ENCODE measurements at regions not wholly inside any gene's neighbourhood (a gene's known extent, or its start where the extent isn't known, plus 50 kb on each side); places are given as distances from the start of the nearest gene placed in this dataset.

- no peak for DNase-seq (ENCODE audit: low read depth, low spot score)
- H3K27ac ChIP-seq: no peak overlapping the region
Observed at GRCh38 chr15:27702581-27702980, 396.5 kb downstream of the OCA2 start.

DNA sequence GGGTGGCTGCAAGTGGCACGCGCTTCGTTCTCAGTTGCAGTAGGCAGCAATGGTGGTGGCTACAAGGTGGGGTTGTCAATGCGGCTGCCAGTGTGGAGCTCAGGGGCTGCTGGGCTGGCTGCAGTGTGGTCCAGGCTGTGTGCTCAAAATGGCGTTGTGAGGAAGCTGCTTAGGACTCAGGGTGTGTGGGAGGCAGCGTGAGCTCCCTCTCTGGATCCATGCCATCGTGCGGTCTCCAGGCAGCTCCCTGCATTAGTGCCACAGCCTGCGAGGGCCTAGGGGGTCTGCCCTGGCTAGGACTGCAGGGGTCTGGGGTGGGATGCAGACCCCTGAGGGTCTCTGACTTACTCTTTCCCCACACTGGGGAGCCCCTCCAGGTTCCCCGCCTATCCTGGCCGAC lies 397.2 kb downstream of the OCA2 start:
- DNase-seq (ENCODE audit: low read depth, low spot score): no peak
- H3K27ac ChIP-seq: no peak overlapping the region

GRCh38 chr15:27701014-27701413 lies 398.1 kb downstream of the OCA2 start:
- no peak overlapping the region for H3K27ac ChIP-seq
- DNase-seq (ENCODE audit: low read depth, low spot score): no peak

DNA sequence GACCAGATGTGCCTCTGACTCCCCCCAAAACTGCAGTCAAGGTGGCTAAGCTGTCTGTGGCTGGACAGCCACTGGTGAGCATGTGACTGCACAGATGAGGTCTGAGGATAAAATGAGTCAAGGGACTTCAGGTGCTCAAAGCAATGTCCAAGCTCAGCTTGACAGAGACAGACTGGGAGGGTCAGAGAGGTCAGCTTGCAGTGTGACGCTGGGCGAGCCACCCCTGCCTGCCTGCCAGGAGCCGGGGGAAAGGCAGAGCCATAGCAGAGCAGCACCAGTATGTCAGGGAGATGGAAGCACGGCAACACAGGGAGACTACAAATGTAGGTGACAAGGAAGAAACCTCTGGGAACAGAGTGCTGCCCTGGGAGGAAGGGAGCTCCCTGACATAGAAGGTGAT lies 399.4 kb downstream of the OCA2 start:
- DNase-seq (ENCODE audit: low read depth, low spot score): no peak
- no peak overlapping the region for H3K27ac ChIP-seq

DNA sequence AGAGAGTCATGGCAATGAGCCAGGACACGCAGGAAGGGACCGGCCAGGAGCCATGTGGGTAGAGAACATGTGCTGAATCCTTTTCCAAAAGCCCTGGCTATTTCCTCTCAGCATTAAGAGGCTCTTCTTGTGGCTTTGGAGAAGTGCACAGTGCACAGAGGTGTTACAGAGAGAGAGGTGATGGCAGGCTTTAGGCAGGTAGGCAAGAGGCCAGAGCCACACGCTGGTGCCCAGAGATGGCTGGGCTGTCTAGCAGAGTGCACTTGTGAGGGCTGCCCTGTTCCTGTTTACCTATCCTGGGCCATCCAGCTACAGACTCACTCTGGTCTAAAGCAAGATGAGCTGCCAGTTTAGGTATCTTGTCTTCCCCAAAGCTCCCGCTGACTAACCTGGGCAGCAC lies 402.6 kb downstream of the OCA2 start:
- H3K27ac ChIP-seq: no peak overlapping the region
- no peak for DNase-seq (ENCODE audit: low read depth, low spot score)

DNA sequence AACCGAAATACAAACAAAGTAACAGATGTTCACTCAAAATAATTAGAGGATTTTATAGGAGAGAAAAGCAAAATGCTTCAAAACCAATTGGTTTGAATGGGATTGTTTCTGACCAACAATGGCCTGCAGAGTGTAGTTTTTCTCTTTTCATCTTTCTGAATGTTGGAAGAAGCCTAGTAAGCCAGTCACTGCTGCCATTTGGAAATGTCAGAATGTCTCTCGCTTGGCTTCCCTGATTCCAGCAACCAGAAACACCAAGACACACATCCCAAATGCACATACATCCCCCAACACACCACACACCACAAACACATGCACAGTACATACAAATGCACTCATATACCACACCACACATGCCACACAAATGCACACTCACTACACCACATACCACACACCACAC lies 403.4 kb downstream of the OCA2 start:
- no peak overlapping the region for H3K27ac ChIP-seq
- DNase-seq (ENCODE audit: low read depth, low spot score): no peak

GRCh38 chr15:27694506-27695087 lies 404.5 kb downstream of the OCA2 start:
- no peak for DNase-seq (ENCODE audit: low read depth, low spot score)
- H3K27ac ChIP-seq: no peak overlapping the region

GRCh38 chr15:27693280-27693679 lies 405.8 kb downstream of the OCA2 start:
- no peak overlapping the region for H3K27ac ChIP-seq
- DNase-seq (ENCODE audit: low read depth, low spot score): no peak

- H3K27ac ChIP-seq: no peak overlapping the region
- DNase-seq (ENCODE audit: low read depth, low spot score): no peak
Observed at GRCh38 chr15:27692438-27692837, 406.7 kb downstream of the OCA2 start.

- DNase-seq (ENCODE audit: low read depth, low spot score): no peak
- H3K27ac ChIP-seq: no peak overlapping the region
Observed at GRCh38 chr15:27690290-27690689, 408.8 kb downstream of the OCA2 start.

- no peak overlapping the region for H3K27ac ChIP-seq
- DNase-seq (ENCODE audit: low read depth, low spot score): no peak
Observed at GRCh38 chr15:27686971-27687370, 412.1 kb downstream of the OCA2 start.

GRCh38 chr15:27686369-27686768 lies 412.7 kb downstream of the OCA2 start:
- peak; percentile 5 for DNase-seq (ENCODE audit: low read depth, low spot score)
- no peak overlapping the region for H3K27ac ChIP-seq

GRCh38 chr15:27685644-27686043 lies 413.5 kb downstream of the OCA2 start:
- no peak overlapping the region for H3K27ac ChIP-seq
- DNase-seq (ENCODE audit: low read depth, low spot score): no peak

GRCh38 chr15:27683121-27683520 lies 416.0 kb downstream of the OCA2 start:
- H3K27ac ChIP-seq: no peak overlapping the region
- no peak for DNase-seq (ENCODE audit: low read depth, low spot score)

GRCh38 chr15:27681038-27681437 lies 418.1 kb downstream of the OCA2 start:
- no peak overlapping the region for H3K27ac ChIP-seq
- DNase-seq (ENCODE audit: low read depth, low spot score): no peak

GRCh38 chr15:27679731-27680471 lies 419.2 kb downstream of the OCA2 start:
- no peak for DNase-seq (ENCODE audit: low read depth, low spot score)
- H3K27ac ChIP-seq: no peak overlapping the region

- DNase-seq (ENCODE audit: low read depth, low spot score): no peak
Observed at GRCh38 chr15:27679203-27679602, 419.9 kb downstream of the OCA2 start.

DNA sequence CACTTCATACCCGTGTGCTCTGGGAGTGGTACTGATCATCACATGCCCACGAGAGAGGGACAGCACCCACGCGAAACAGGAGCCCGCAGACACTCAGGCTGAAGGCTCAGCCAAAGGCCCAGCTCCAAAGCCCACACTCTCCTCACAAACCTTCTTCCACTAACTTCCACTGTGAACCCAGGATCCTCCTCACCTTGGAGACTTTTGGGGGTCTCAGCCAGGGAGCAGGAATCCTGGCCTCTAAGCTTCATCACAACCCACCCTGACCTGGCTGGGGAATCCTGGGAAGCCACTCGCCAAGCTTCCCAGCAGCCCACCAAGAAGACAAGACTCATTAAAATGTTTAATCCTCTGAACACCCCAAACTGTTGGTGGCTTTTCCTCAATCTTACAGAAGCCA lies 421.2 kb downstream of the OCA2 start:
- H3K27ac ChIP-seq: no peak overlapping the region
- DNase-seq (ENCODE audit: low read depth, low spot score): no peak

More at GRCh38 chr15:27679203-27679602, 419.9 kb downstream of the OCA2 start:
- no peak overlapping the region for H3K27ac ChIP-seq

- no peak for DNase-seq (ENCODE audit: low read depth, low spot score)
- H3K27ac ChIP-seq: no peak overlapping the region
Observed at GRCh38 chr15:27676647-27677046, 422.5 kb downstream of the OCA2 start.

- H3K27ac ChIP-seq: no peak overlapping the region
- DNase-seq (ENCODE audit: low read depth, low spot score): no peak
Observed at GRCh38 chr15:27675571-27675970, 423.5 kb downstream of the OCA2 start.

GRCh38 chr15:27674826-27675225 lies 424.3 kb downstream of the OCA2 start:
- no peak overlapping the region for H3K27ac ChIP-seq
- DNase-seq (ENCODE audit: low read depth, low spot score): no peak

GRCh38 chr15:27673766-27674445 lies 425.2 kb downstream of the OCA2 start:
- DNase-seq (ENCODE audit: low read depth, low spot score): no peak

More at GRCh38 chr15:27673766-27674445, 425.2 kb downstream of the OCA2 start:
- no peak overlapping the region for H3K27ac ChIP-seq
